Stomach (tissue), 4 donors: ENCODE measurements at regions not wholly inside any gene's neighbourhood (a gene's known extent, or its start where the extent isn't known, plus 50 kb on each side); places are given as distances from the start of the nearest gene placed in this dataset.

Experiments used
- CTCF ChIP-seq, 7 experiments: fragments of 450-650 bp in 4 of 7; fragments of 200-600 bp in 3 of 7; sonication (generic) in 3 of 7; IDR thresholded peaks; one replicate each; pipeline ENCODE4 v1.5.1; 2016 to 2019; ENCODE audit warnings: antibody characterized with exemption in 7 of 7, control low read depth in 2 of 7, mild to moderate bottlenecking in 1 of 7
- EP300 ChIP-seq: sonication (generic); formaldehyde crosslinking; IDR thresholded peaks from one replicate; pipeline ENCODE4 v1.6.1; 2017; ENCODE audit warnings: antibody characterized with exemption
- POLR2A ChIP-seq, 4 donors: fragments of 450-650 bp; IDR thresholded peaks; one replicate each; pipeline ENCODE4 v1.6.1; 2016; ENCODE audit warnings: antibody characterized with exemption in 4 of 4, control low read depth in 2 of 4, mild to moderate bottlenecking in 1 of 4, moderate library complexity in 1 of 4
- POLR2AphosphoS5 ChIP-seq, 3 donors: sonication (generic); formaldehyde crosslinking; IDR thresholded peaks; one replicate each; pipeline ENCODE4 v1.6.1; 2016; ENCODE audit warnings: antibody characterized with exemption in 3 of 3

GRCh38 chr2:118509319-118510004, 338.0 kb downstream of the EN1 start:
- TF ChIP-seq CTCF (IDR thresholded peaks at IDR 0.05) = no peak
- no peak for TF ChIP-seq POLR2AphosphoS5 (IDR thresholded peaks at IDR 0.05)
- TF ChIP-seq POLR2A (IDR thresholded peaks at IDR 0.05) = no peak
- TF ChIP-seq EP300 = no peak
